Esophagus muscularis mucosa (tissue), 3 donors: ENCODE measurements at regions not wholly inside any gene's neighbourhood (a gene's known extent, or its start where the extent isn't known, plus 50 kb on each side); places are given as distances from the start of the nearest gene placed in this dataset.

Experiments used
- POLR2AphosphoS5 ChIP-seq, 2 donors: sonication (generic); formaldehyde crosslinking; IDR thresholded peaks; one replicate each; pipeline ENCODE4 v1.6.1; 2017; ENCODE audit warnings: antibody characterized with exemption in 2 of 2
- TF ChIP-seq, protein P1 (sequence below), 3 experiments: fragments of 200-600 bp in 2 of 3; fragments of 450-650 bp in 1 of 3; sonication (generic) in 2 of 3; IDR thresholded peaks; one replicate each; pipeline ENCODE4 v1.5.1; 2017 to 2019; ENCODE audit warnings: antibody characterized with exemption in 3 of 3, mild to moderate bottlenecking in 2 of 3, moderate library complexity in 1 of 3

GRCh38 chr2:185644828-185645227 is 93.8 kb upstream of the FSIP2 start:
- TF ChIP-seq, protein P1, sequence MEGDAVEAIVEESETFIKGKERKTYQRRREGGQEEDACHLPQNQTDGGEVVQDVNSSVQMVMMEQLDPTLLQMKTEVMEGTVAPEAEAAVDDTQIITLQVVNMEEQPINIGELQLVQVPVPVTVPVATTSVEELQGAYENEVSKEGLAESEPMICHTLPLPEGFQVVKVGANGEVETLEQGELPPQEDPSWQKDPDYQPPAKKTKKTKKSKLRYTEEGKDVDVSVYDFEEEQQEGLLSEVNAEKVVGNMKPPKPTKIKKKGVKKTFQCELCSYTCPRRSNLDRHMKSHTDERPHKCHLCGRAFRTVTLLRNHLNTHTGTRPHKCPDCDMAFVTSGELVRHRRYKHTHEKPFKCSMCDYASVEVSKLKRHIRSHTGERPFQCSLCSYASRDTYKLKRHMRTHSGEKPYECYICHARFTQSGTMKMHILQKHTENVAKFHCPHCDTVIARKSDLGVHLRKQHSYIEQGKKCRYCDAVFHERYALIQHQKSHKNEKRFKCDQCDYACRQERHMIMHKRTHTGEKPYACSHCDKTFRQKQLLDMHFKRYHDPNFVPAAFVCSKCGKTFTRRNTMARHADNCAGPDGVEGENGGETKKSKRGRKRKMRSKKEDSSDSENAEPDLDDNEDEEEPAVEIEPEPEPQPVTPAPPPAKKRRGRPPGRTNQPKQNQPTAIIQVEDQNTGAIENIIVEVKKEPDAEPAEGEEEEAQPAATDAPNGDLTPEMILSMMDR (IDR thresholded peaks at IDR 0.05) = no peak
- no peak for TF ChIP-seq POLR2AphosphoS5 (IDR thresholded peaks at IDR 0.05)
